Keratinocyte (primary cell): ENCODE measurements at regions not wholly inside any gene's neighbourhood (a gene's known extent, or its start where the extent isn't known, plus 50 kb on each side); places are given as distances from the start of the nearest gene placed in this dataset.

Experiments
- DNase-seq: peaks from one replicate; pipeline ENCODE4 v3.0.0-alpha.2; 2011; ENCODE audit warnings: low read depth, missing footprints, low spot score
- FAIRE-seq: peaks from 2 replicates; lab custom pipeline; 2011; peaks lifted over from hg19 to GRCh38; lab: Jason Lieb, UNC
- H2AFZ ChIP-seq: 2 replicates; pipeline ENCODE4 v1.6.0; 2012; ENCODE audit warnings: low read length, control low read depth, inconsistent platforms; ENCODE audit not compliant: control insufficient read depth
- H3K27ac ChIP-seq: 2 replicates; pipeline ENCODE4 v1.5.1; 2011; ENCODE audit warnings: low read length; ENCODE audit not compliant: control insufficient read depth, insufficient read depth
- H3K27me3 ChIP-seq: 3 replicates; pipeline ENCODE4 v1.6.0; 2011; ENCODE audit warnings: low read length; ENCODE audit not compliant: control insufficient read depth, insufficient read depth; ENCODE audit errors: extremely low read depth
- H3K36me3 ChIP-seq, 2 experiments: 2 replicates in 1 of 2; 3 replicates in 1 of 2; pipeline ENCODE4 v1.5.1; 2011; ENCODE audit warnings: low read length in 2 of 2, mild to moderate bottlenecking in 1 of 2; ENCODE audit not compliant: control insufficient read depth in 2 of 2, insufficient read depth in 2 of 2; ENCODE audit errors: extremely low read depth in 1 of 2
- H3K4me1 ChIP-seq: 3 replicates; pipeline ENCODE4 v1.5.1; 2011; ENCODE audit warnings: low read length; ENCODE audit not compliant: control insufficient read depth, insufficient read depth; ENCODE audit errors: extremely low read depth
- H3K4me2 ChIP-seq: 3 replicates; pipeline ENCODE4 v1.6.0; 2011; ENCODE audit warnings: low read depth, low read length; ENCODE audit not compliant: control insufficient read depth, insufficient read depth; ENCODE audit errors: extremely low read depth
- H3K4me3 ChIP-seq, 3 experiments: fragments of 200-600 bp in 1 of 3; sonication (generic) in 1 of 3; 2 replicates in 2 of 3; 3 replicates in 1 of 3; pipeline ENCODE4 v1.5.1; 2011 to 2016; ENCODE audit warnings: low read length in 3 of 3, mild to moderate bottlenecking in 3 of 3, control low read depth in 2 of 3, inconsistent platforms in 1 of 3, low read depth in 1 of 3, mixed read lengths in 1 of 3, mixed run types in 1 of 3, moderate library complexity in 1 of 3; ENCODE audit not compliant: control insufficient read depth in 2 of 3, insufficient read depth in 2 of 3; ENCODE audit errors: extremely low read depth in 1 of 3
- H3K79me2 ChIP-seq: 2 replicates; pipeline ENCODE4 v1.6.0; 2012; ENCODE audit warnings: low read length; ENCODE audit not compliant: control insufficient read depth, insufficient read depth
- H3K9ac ChIP-seq: 3 replicates; pipeline ENCODE4 v1.6.0; 2011; ENCODE audit warnings: low read length; ENCODE audit not compliant: control insufficient read depth, insufficient read depth; ENCODE audit errors: extremely low read depth
- H3K9me1 ChIP-seq: 3 replicates; pipeline ENCODE4 v1.6.0; 2011; ENCODE audit warnings: low read length; ENCODE audit not compliant: control insufficient read depth, insufficient read depth; ENCODE audit errors: extremely low read depth
- H3K9me3 ChIP-seq: 2 replicates; pipeline ENCODE4 v1.5.1; 2012; ENCODE audit warnings: low read depth, low read length; ENCODE audit not compliant: control insufficient read depth
- H4K20me1 ChIP-seq: 3 replicates; pipeline ENCODE4 v1.6.0; 2011; ENCODE audit warnings: low read length; ENCODE audit not compliant: control insufficient read depth, insufficient read depth; ENCODE audit errors: extremely low read depth
- EZH2 ChIP-seq: IDR thresholded peaks from one replicate; pipeline ENCODE4 v1.6.1; 2012; ENCODE audit warnings: inconsistent platforms, mild to moderate bottlenecking, low read length, moderate library complexity
- dilution Hi-C: fragments of 300-500 bp; cut with MboI; formaldehyde crosslinking; loops from one replicate; pipeline ENCODE4 v1.7.0; 2020; ENCODE audit warnings: low sequenced_read_pairs; ENCODE audit not compliant: extremely low pct_ligation_motif_present
- TF ChIP-seq, protein P1 (sequence below), 3 experiments: IDR thresholded peaks in 1 of 3; conservative IDR thresholded peaks in 1 of 3; optimal IDR thresholded peaks in 1 of 3; 2 replicates in 2 of 3; 3 replicates in 1 of 3; pipeline versions ENCODE3 to v1.5.1; 2011; ENCODE audit warnings: low read length in 3 of 3, mild to moderate bottlenecking in 3 of 3, moderate library complexity in 2 of 3, control low read depth in 1 of 3, inconsistent platforms in 1 of 3; ENCODE audit not compliant: insufficient read depth in 2 of 3; ENCODE audit errors: extremely low read depth in 1 of 3

DNA sequence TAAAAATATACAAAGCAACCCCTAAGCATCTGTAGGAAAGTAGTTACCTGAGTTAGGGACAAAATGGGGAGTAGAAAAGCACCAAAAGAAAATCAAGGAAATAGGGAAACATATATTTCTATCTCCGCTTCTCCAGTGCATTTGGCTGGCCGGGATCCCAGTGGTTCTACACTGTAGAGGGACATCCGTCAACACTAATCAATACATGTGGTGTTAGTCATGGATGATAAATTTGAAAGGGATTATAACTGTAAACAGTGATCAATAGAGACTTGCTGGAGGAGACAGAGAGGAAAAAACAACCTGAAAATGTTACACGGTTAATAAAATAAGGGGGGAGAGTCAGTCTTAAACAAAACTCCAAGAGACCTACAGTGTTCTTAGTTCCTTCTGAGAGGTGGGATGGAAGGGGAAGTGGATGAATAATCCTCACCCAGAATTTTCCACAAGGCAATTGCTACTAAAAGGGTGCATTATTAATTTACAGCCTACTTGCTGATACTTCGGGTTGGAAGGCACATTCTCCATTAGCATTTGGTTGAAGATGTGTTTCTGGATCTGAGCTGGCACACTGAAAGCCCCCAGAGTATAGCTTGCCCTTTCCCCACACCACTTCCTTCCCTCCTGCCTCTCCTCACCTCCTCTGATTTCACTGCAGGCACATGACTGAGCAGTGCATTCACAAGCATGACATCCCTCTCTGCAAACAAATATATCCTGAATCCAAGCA is 530.0 kb downstream of the BCL11A start:
- H3K9me3 ChIP-seq: no peaks in the 10 kb centered on the region
- H3K4me2 ChIP-seq: no peak overlapping the region
- H3K36me3 ChIP-seq: no peaks in the 10 kb centered on the region
- no peaks in the 10 kb centered on the region for H3K9me1 ChIP-seq
- no peaks in the 10 kb centered on the region for H3K4me1 ChIP-seq
- no peak overlapping the region for H3K27ac ChIP-seq
- H2AFZ ChIP-seq: no peak overlapping the region
- dilution Hi-C loops: no loop called here
- no peak overlapping the region for H3K9ac ChIP-seq
- no peak overlapping the region for H3K4me3 ChIP-seq
- FAIRE-seq: no peak
- TF ChIP-seq EZH2: no peak
- TF ChIP-seq, protein P1, sequence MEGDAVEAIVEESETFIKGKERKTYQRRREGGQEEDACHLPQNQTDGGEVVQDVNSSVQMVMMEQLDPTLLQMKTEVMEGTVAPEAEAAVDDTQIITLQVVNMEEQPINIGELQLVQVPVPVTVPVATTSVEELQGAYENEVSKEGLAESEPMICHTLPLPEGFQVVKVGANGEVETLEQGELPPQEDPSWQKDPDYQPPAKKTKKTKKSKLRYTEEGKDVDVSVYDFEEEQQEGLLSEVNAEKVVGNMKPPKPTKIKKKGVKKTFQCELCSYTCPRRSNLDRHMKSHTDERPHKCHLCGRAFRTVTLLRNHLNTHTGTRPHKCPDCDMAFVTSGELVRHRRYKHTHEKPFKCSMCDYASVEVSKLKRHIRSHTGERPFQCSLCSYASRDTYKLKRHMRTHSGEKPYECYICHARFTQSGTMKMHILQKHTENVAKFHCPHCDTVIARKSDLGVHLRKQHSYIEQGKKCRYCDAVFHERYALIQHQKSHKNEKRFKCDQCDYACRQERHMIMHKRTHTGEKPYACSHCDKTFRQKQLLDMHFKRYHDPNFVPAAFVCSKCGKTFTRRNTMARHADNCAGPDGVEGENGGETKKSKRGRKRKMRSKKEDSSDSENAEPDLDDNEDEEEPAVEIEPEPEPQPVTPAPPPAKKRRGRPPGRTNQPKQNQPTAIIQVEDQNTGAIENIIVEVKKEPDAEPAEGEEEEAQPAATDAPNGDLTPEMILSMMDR (optimal IDR thresholded peaks at IDR 0.05 in 1 of 3, IDR thresholded peaks at IDR 0.05 in 1 of 3, conservative IDR thresholded peaks at IDR 0.05 in 1 of 3; ENCODE audit: extremely low read depth in 1 of 3, insufficient read depth in 2 of 3, low read length in 3 of 3): no peak
- no peaks in the 10 kb centered on the region for H4K20me1 ChIP-seq
- H3K79me2 ChIP-seq: no peaks in the 10 kb centered on the region
- DNase-seq: no peak
- H3K27me3 ChIP-seq: no peaks in the 10 kb centered on the region

DNA sequence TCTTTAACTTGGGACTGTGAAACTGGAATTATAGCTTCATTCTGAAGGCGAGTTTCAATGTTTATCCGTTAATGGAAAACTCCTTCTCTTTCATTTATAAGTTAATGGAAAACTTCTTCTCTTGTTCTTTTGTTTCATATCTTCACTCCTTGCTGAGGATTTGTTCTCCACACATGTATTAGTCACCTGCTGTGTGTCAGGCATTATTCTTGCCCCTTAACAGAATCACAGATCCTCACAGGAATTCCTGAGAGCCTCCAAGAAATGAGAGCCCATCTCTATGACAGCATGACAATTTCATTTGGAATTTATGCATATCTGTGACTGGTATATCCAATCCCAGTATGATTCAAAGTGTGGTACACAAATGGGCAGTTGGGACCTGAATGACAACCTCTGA is 545.8 kb downstream of the BCL11A start:
- Histone ChIP-seq H3K9ac (no peak overlapping the region), H3K4me1 (no peaks in the 10 kb centered on the region), H3K27ac (no peak overlapping the region), H3K4me3 (no peak overlapping the region), H3K9me1 (no peaks in the 10 kb centered on the region), H3K9me3 (no peaks in the 10 kb centered on the region), H2AFZ (no peak overlapping the region), H4K20me1 (no peaks in the 10 kb centered on the region), H3K27me3 (no peaks in the 10 kb centered on the region), H3K36me3 (no peaks in the 10 kb centered on the region), H3K79me2 (no peaks in the 10 kb centered on the region), H3K4me2 (no peak overlapping the region)
- dilution Hi-C loops: no loop called here
- FAIRE-seq: no peak
- no peak for DNase-seq
- TF ChIP-seq, protein P1 (optimal IDR thresholded peaks at IDR 0.05 in 1 of 3, IDR thresholded peaks at IDR 0.05 in 1 of 3, conservative IDR thresholded peaks at IDR 0.05 in 1 of 3; ENCODE audit: extremely low read depth in 1 of 3, insufficient read depth in 2 of 3, low read length in 3 of 3): no peak
- TF ChIP-seq EZH2: no peak
